ENCODE measurements at regions not wholly inside any gene's neighbourhood (a gene's known extent, or its start where the extent isn't known, plus 50 kb on each side); places are given as distances from the start of the nearest gene placed in this dataset.
"Not testable (repeated sequence)": the region's sequence is repeated elsewhere in the genome, so short reads cannot be mapped to it uniquely, and the experiment has no call there.

GRCh38 chr5:126020770-126021169, 402.4 kb upstream of the GRAMD2B start:
- Histone ChIP-seq H3K36me3 (ENCODE audit: control insufficient read depth in 2 of 2, insufficient read depth in 2 of 2, low read length in 2 of 2) (no peaks in the 10 kb centered on the region), H3K27ac (ENCODE audit: low read length) (no peak overlapping the region), H3K9me3 (ENCODE audit: control insufficient read depth in 2 of 2, low read length in 2 of 2) (no peaks in the 10 kb centered on the region), H3K27me3 (ENCODE audit: control insufficient read depth in 1 of 2, insufficient read depth in 2 of 2, low read length in 2 of 2) (no peaks in the 10 kb centered on the region), H3K9ac (ENCODE audit: low read length in 2 of 2) (no peak overlapping the region), H3K4me3 (ENCODE audit: low read length in 2 of 2) (no peak overlapping the region), H3K4me1 (ENCODE audit: control insufficient read depth, insufficient read depth, low read length) (peaks cover under 1% of the 10 kb centered on the region)

DNA sequence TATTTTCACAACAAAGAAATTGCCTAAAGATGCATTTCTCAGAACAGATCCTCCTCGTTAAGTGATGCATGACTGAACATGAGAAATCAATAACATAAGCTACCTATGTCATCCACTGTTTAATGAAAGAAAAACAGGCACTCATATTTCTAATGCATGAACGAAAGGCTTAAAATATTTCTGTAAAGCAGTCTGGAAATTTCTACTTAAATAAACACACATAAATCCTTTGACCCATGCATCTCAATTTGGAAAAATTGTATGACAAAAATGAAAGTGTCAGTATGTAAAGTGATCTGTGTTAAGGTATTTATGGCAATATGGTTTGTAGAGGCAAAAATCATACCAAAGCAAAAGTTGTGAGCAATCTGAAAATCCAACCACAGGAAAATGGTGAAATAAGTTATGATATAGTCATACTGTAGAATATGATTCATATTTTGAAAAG, 399.2 kb upstream of the GRAMD2B start:
- no peaks in the 10 kb centered on the region for H3K27me3 ChIP-seq (ENCODE audit: control insufficient read depth in 1 of 2, insufficient read depth in 2 of 2, low read length in 2 of 2)
- no peaks in the 10 kb centered on the region for H3K9me3 ChIP-seq (ENCODE audit: control insufficient read depth in 2 of 2, low read length in 2 of 2)
- H3K4me3 ChIP-seq (ENCODE audit: low read length in 2 of 2): no peak overlapping the region
- no peaks in the 10 kb centered on the region for H3K36me3 ChIP-seq (ENCODE audit: control insufficient read depth in 2 of 2, insufficient read depth in 2 of 2, low read length in 2 of 2)
- H3K9ac ChIP-seq (ENCODE audit: low read length in 2 of 2): no peak overlapping the region
- no peak overlapping the region for H3K27ac ChIP-seq (ENCODE audit: low read length)
- no peaks in the 10 kb centered on the region for H3K4me1 ChIP-seq (ENCODE audit: control insufficient read depth, insufficient read depth, low read length)

- H3K9me3 ChIP-seq (ENCODE audit: control insufficient read depth in 2 of 2, low read length in 2 of 2): peaks cover 0 to 5% of the 10 kb centered on the region in 2 donors
- H3K9ac ChIP-seq (ENCODE audit: low read length in 2 of 2): no peak overlapping the region
- no peak overlapping the region for H3K4me3 ChIP-seq (ENCODE audit: low read length in 2 of 2)
- H3K36me3 ChIP-seq (ENCODE audit: control insufficient read depth in 2 of 2, insufficient read depth in 2 of 2, low read length in 2 of 2): no peaks in the 10 kb centered on the region
- no peak overlapping the region for H3K27ac ChIP-seq (ENCODE audit: low read length)
- H3K4me1 ChIP-seq (ENCODE audit: control insufficient read depth, insufficient read depth, low read length): no peaks in the 10 kb centered on the region
- H3K27me3 ChIP-seq (ENCODE audit: control insufficient read depth in 1 of 2, insufficient read depth in 2 of 2, low read length in 2 of 2): no peaks in the 10 kb centered on the region
Observed at GRCh38 chr5:126027149-126027548, 396.1 kb upstream of the GRAMD2B start.

DNA sequence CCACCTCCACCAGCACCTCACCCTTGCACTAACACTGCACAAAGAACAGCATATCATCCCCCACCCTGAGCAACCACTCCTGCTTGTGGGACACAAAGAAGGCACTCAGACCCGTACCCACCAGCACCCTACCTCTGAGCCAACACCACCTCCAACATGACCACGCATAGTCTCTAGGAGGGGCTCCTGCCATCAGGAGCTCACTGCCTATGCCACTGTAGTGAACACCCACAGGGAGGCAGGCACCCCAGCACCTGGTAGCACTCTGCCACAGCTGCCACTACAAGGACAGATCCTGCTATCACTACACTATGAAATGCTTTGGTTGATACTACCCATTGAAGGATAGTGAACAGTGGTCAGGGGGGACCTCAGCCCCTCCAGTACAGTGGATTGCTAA, 395.6 kb upstream of the GRAMD2B start:
- Histone ChIP-seq H3K9ac (ENCODE audit: low read length in 2 of 2) (no peak overlapping the region), H3K36me3 (ENCODE audit: control insufficient read depth in 2 of 2, insufficient read depth in 2 of 2, low read length in 2 of 2) (no peaks in the 10 kb centered on the region), H3K9me3 (ENCODE audit: control insufficient read depth in 2 of 2, low read length in 2 of 2) (peaks cover 0 to 5% of the 10 kb centered on the region in 2 donors), H3K27me3 (ENCODE audit: control insufficient read depth in 1 of 2, insufficient read depth in 2 of 2, low read length in 2 of 2) (no peaks in the 10 kb centered on the region), H3K4me1 (ENCODE audit: control insufficient read depth, insufficient read depth, low read length) (no peaks in the 10 kb centered on the region), H3K4me3 (ENCODE audit: low read length in 2 of 2) (no peak overlapping the region), H3K27ac (ENCODE audit: low read length) (no peak overlapping the region)

- Histone ChIP-seq H3K27me3 (ENCODE audit: control insufficient read depth in 1 of 2, insufficient read depth in 2 of 2, low read length in 2 of 2) (no peaks in the 10 kb centered on the region), H3K4me3 (ENCODE audit: low read length in 2 of 2) (no peak overlapping the region), H3K9me3 (ENCODE audit: control insufficient read depth in 2 of 2, low read length in 2 of 2) (peaks cover 0 to 5% of the 10 kb centered on the region in 2 donors), H3K4me1 (ENCODE audit: control insufficient read depth, insufficient read depth, low read length) (no peaks in the 10 kb centered on the region), H3K27ac (ENCODE audit: low read length) (no peak overlapping the region), H3K9ac (ENCODE audit: low read length in 2 of 2) (no peak overlapping the region), H3K36me3 (ENCODE audit: control insufficient read depth in 2 of 2, insufficient read depth in 2 of 2, low read length in 2 of 2) (no peaks in the 10 kb centered on the region)
Observed at GRCh38 chr5:126028336-126028735, 394.9 kb upstream of the GRAMD2B start.

DNA sequence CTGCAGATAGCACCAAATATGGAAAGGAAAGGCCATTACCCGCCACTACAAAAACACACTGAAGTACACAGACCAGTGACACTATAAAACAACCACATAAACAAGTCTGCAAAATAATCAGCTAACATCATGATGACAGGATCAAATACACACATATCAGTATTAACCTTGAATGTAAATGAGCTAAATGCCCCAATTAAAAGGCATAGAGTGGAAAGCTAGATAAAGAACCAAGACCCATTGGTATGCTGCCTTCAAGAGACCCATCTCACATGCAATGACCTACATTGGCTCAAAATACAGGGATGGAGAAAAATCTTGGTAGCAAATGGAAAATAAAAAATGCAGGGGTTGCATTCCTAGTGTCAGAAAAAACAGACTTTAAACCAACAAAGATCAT, 393.9 kb upstream of the GRAMD2B start:
- H3K4me1 ChIP-seq (ENCODE audit: control insufficient read depth, insufficient read depth, low read length); H3K27ac ChIP-seq (ENCODE audit: low read length); H3K27me3 ChIP-seq (ENCODE audit: control insufficient read depth in 1 of 2, insufficient read depth in 2 of 2, low read length in 2 of 2); H3K4me3 ChIP-seq (ENCODE audit: low read length in 2 of 2); H3K9ac ChIP-seq (ENCODE audit: low read length in 2 of 2); H3K9me3 ChIP-seq (ENCODE audit: control insufficient read depth in 2 of 2, low read length in 2 of 2); H3K36me3 ChIP-seq (ENCODE audit: control insufficient read depth in 2 of 2, insufficient read depth in 2 of 2, low read length in 2 of 2): not testable (repeated sequence)

DNA sequence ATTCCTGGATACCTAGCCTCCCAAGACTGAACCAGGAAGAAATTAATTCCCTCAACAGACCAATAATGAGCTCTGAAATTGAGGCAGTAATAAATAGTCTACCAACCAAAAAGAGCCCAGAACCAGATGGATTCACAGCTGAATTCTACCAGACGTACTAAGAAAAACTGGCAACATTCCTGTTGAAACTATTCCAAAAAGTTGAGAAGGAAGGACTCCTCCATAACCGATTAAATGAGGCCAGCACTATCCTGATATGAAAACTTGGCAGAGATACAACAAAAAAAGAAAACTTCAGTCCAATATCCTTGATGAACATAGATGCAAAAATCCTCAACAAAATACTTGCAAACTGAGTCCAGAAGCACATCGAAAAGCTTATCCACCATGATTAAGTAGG, 392.5 kb upstream of the GRAMD2B start:
- H3K36me3 ChIP-seq (ENCODE audit: control insufficient read depth in 2 of 2, insufficient read depth in 2 of 2, low read length in 2 of 2): no peaks in the 10 kb centered on the region
- no peaks in the 10 kb centered on the region for H3K27me3 ChIP-seq (ENCODE audit: control insufficient read depth in 1 of 2, insufficient read depth in 2 of 2, low read length in 2 of 2)
- peaks cover 0 to 5% of the 10 kb centered on the region in 2 donors for H3K9me3 ChIP-seq (ENCODE audit: control insufficient read depth in 2 of 2, low read length in 2 of 2)
- H3K4me3 ChIP-seq (ENCODE audit: low read length in 2 of 2): no peak overlapping the region
- no peak overlapping the region for H3K27ac ChIP-seq (ENCODE audit: low read length)
- no peak overlapping the region for H3K9ac ChIP-seq (ENCODE audit: low read length in 2 of 2)
- no peaks in the 10 kb centered on the region for H3K4me1 ChIP-seq (ENCODE audit: control insufficient read depth, insufficient read depth, low read length)

GRCh38 chr5:126031989-126032716, 391.1 kb upstream of the GRAMD2B start:
- Histone ChIP-seq H3K27ac (ENCODE audit: low read length) (no peak overlapping the region), H3K9ac (ENCODE audit: low read length in 2 of 2) (no peak overlapping the region)

DNA sequence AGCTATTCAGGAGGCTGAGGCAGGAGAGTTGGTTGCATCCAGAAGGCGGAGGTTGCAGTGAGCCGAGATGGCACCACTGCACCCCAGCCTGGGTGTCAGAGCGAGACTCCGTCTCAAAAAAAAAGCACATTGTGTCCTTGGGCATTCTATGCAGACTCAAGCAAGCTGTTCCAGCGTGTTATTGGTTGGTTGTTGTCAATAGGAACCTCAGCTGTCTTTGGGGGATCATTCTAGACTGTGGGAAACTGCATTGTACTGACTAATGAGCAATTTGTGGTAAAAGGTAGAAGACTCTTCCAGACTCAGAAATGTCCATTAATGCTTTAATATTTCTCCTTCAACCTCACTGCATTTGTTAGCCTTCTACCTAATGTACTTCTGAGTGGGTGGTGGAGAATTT, 379.5 kb upstream of the GRAMD2B start:
- Histone ChIP-seq H3K9ac (ENCODE audit: low read length in 2 of 2) (no peak overlapping the region), H3K36me3 (ENCODE audit: control insufficient read depth in 2 of 2, insufficient read depth in 2 of 2, low read length in 2 of 2) (no peaks in the 10 kb centered on the region), H3K4me3 (ENCODE audit: low read length in 2 of 2) (no peak overlapping the region), H3K27me3 (ENCODE audit: control insufficient read depth in 1 of 2, insufficient read depth in 2 of 2, low read length in 2 of 2) (no peaks in the 10 kb centered on the region), H3K27ac (ENCODE audit: low read length) (no peak overlapping the region), H3K4me1 (ENCODE audit: control insufficient read depth, insufficient read depth, low read length) (peaks cover 4% of the 10 kb centered on the region), H3K9me3 (ENCODE audit: control insufficient read depth in 2 of 2, low read length in 2 of 2) (no peaks in the 10 kb centered on the region)

More at GRCh38 chr5:126031989-126032716, 391.1 kb upstream of the GRAMD2B start:
- H3K27me3 ChIP-seq (ENCODE audit: control insufficient read depth in 1 of 2, insufficient read depth in 2 of 2, low read length in 2 of 2): no peaks in the 10 kb centered on the region
- peaks cover 0 to 5% of the 10 kb centered on the region in 2 donors for H3K9me3 ChIP-seq (ENCODE audit: control insufficient read depth in 2 of 2, low read length in 2 of 2)
- no peaks in the 10 kb centered on the region for H3K4me1 ChIP-seq (ENCODE audit: control insufficient read depth, insufficient read depth, low read length)
- no peaks in the 10 kb centered on the region for H3K36me3 ChIP-seq (ENCODE audit: control insufficient read depth in 2 of 2, insufficient read depth in 2 of 2, low read length in 2 of 2)
- no peak overlapping the region for H3K4me3 ChIP-seq (ENCODE audit: low read length in 2 of 2)

DNA sequence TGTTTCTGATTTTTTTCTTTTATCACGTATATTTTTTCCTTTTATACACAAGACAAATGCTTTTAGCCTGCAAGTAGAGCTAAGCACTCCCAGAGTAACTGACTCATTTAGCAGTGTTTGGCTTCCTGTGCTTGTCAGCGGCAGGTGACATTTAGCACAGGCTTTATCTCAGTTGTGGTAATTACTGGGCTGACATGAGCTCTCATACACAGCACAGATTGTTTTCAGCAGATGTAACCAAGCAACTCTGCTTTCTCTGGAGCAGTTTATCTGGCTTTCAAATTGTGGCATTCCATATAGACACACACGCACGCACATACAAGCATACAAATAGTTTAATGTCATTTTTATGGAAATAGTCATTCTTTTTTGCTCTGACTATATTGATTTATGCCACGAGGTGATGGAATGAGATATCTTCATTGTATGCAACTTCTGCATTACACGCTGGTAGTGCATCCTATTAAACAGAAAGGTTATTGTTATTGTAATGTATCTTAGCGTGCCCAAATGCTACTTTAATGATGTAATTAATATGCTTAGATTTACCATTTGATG, 379.0 kb upstream of the GRAMD2B start:
- Histone ChIP-seq H3K9me3 (ENCODE audit: control insufficient read depth in 2 of 2, low read length in 2 of 2) (no peaks in the 10 kb centered on the region), H3K4me1 (ENCODE audit: control insufficient read depth, insufficient read depth, low read length) (peaks cover 4% of the 10 kb centered on the region), H3K27ac (ENCODE audit: low read length) (no peak overlapping the region), H3K27me3 (ENCODE audit: control insufficient read depth in 1 of 2, insufficient read depth in 2 of 2, low read length in 2 of 2) (no peaks in the 10 kb centered on the region), H3K36me3 (ENCODE audit: control insufficient read depth in 2 of 2, insufficient read depth in 2 of 2, low read length in 2 of 2) (no peaks in the 10 kb centered on the region), H3K4me3 (ENCODE audit: low read length in 2 of 2) (peak overlapping the region in 1 of 2 donors; percentile 3), H3K9ac (ENCODE audit: low read length in 2 of 2) (no peak overlapping the region)

DNA sequence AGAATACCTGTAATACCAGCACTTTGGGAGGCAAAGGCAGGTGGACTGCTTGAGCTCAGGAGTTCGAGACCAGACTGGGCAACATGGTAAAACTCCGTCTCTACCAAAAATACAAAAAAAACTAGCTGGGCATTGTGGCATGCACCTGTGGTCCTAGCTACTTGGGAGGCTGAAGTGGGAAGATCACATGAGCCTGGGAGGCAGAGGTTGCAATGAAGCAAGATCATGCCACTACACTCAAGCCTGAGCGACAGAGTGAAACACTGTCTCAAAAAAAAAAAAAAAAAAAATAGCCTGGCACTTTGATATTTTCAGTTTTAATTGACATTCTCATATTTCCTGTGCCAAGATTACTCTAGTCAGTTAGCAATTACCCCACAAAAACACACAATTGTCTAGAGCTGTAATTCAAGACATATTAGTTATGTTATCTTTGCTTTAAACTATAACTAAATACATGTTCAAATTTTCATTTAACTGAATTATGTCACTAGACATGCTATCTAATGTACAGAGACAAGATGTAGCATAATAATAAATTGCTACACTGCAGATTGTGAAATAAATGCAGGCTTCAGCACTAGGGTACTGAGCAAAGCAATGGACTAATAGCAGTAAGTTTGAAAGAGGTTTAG, 378.2 kb upstream of the GRAMD2B start:
- Histone ChIP-seq H3K9me3 (ENCODE audit: control insufficient read depth in 2 of 2, low read length in 2 of 2) (no peaks in the 10 kb centered on the region), H3K4me3 (ENCODE audit: low read length in 2 of 2) (no peak overlapping the region), H3K36me3 (ENCODE audit: control insufficient read depth in 2 of 2, insufficient read depth in 2 of 2, low read length in 2 of 2) (no peaks in the 10 kb centered on the region), H3K27me3 (ENCODE audit: control insufficient read depth in 1 of 2, insufficient read depth in 2 of 2, low read length in 2 of 2) (no peaks in the 10 kb centered on the region), H3K27ac (ENCODE audit: low read length) (no peak overlapping the region), H3K9ac (ENCODE audit: low read length in 2 of 2) (no peak overlapping the region), H3K4me1 (ENCODE audit: control insufficient read depth, insufficient read depth, low read length) (peaks cover 4% of the 10 kb centered on the region)

Data from stomach smooth muscle (tissue), 2 donors.